Endothelial cell of umbilical vein (primary cell): ENCODE measurements at regions not wholly inside any gene's neighbourhood (a gene's known extent, or its start where the extent isn't known, plus 50 kb on each side); places are given as distances from the start of the nearest gene placed in this dataset.

ENCODE experiments used
- BruUV-seq: library from RNA; stranded (reverse); fragments of 400-500 nt; replicated peaks from 2 replicates; lab custom pipeline; 2021; lab: Mats Ljungman, UMichigan
- CTCF ChIA-PET: fragments of 300-600, 350-600 bp; sonication (Branson Sonifier 250); formaldehyde crosslinking; loops from one replicate; lab custom pipeline; 2021; ENCODE audit warnings: antibody characterized with exemption, inconsistent platforms; lab: Charles Lee
- POLR2A ChIA-PET: fragments of 300-600, 350-600 bp; sonication (Branson Sonifier 250); formaldehyde crosslinking; loops from one replicate; lab custom pipeline; 2021; ENCODE audit warnings: antibody characterized with exemption, inconsistent platforms; lab: Charles Lee
- DNase-seq: peaks from one replicate; pipeline ENCODE4 v3.0.0-alpha.2; 2011; ENCODE audit warnings: low read depth, low spot score
- FAIRE-seq: peaks from 2 replicates; lab custom pipeline; 2011; peaks lifted over from hg19 to GRCh38; lab: Jason Lieb, UNC
- H2AFZ ChIP-seq: 2 replicates; pipeline ENCODE4 v1.6.0; 2012; ENCODE audit warnings: low read depth, low read length, control low read depth, inconsistent platforms
- H3K27ac ChIP-seq: 2 replicates; pipeline ENCODE4 v1.5.1; 2011; ENCODE audit warnings: low read depth, mild to moderate bottlenecking, control low read depth, low read length, moderate library complexity; ENCODE audit not compliant: insufficient read depth
- H3K27me3 ChIP-seq, 2 experiments: 2 replicates each; pipeline versions ENCODE4 v1.6.0 to v1.6.1; 2011; ENCODE audit warnings: low read length in 2 of 2, mixed read lengths in 1 of 2; ENCODE audit not compliant: control insufficient read depth in 2 of 2, insufficient read depth in 2 of 2
- H3K36me3 ChIP-seq, 2 experiments: 2 replicates in 1 of 2; 3 replicates in 1 of 2; pipeline ENCODE4 v1.5.1; 2011; ENCODE audit warnings: low read length in 2 of 2, mild to moderate bottlenecking in 1 of 2, moderate library complexity in 1 of 2; ENCODE audit not compliant: control insufficient read depth in 2 of 2, insufficient read depth in 2 of 2; ENCODE audit errors: extremely low read depth in 1 of 2
- H3K4me1 ChIP-seq: 3 replicates; pipeline ENCODE4 v1.5.1; 2011; ENCODE audit warnings: mild to moderate bottlenecking, low read length; ENCODE audit not compliant: control insufficient read depth, insufficient read depth; ENCODE audit errors: extremely low read depth
- H3K4me2 ChIP-seq: 2 replicates; pipeline ENCODE4 v1.6.1; 2011; ENCODE audit warnings: low read length, control low read depth, mixed read lengths; ENCODE audit not compliant: insufficient read depth
- H3K4me3 ChIP-seq, 3 experiments: fragments of 200-600 bp in 1 of 3; sonication (generic), shearing (Covaris generic) in 1 of 3; replicated peaks in 1 of 3; 2 replicates each; pipeline ENCODE4 v1.5.1; 2011 to 2016; ENCODE audit warnings: control low read depth in 3 of 3, low read length in 3 of 3, mild to moderate bottlenecking in 2 of 3, inconsistent platforms in 1 of 3, low read depth in 1 of 3, moderate library complexity in 1 of 3; ENCODE audit not compliant: insufficient read depth in 1 of 3
- H3K79me2 ChIP-seq: 2 replicates; pipeline ENCODE4 v1.6.0; 2012; ENCODE audit warnings: low read length, inconsistent platforms; ENCODE audit not compliant: control insufficient read depth, insufficient read depth
- H3K9ac ChIP-seq: replicated peaks from 2 replicates; pipeline ENCODE3; 2011; ENCODE audit warnings: low read length, control low read depth; ENCODE audit not compliant: insufficient read depth; ENCODE audit errors: extremely low read depth
- H3K9me1 ChIP-seq: replicated peaks from 3 replicates; pipeline ENCODE4 v1.6.0; 2011; ENCODE audit warnings: mild to moderate bottlenecking, low read length; ENCODE audit not compliant: control insufficient read depth, insufficient read depth; ENCODE audit errors: extremely low read depth
- H3K9me3 ChIP-seq: replicated peaks from 2 replicates; pipeline ENCODE4 v1.5.1; 2012; ENCODE audit warnings: low read length, inconsistent platforms; ENCODE audit not compliant: control insufficient read depth, insufficient read depth
- H4K20me1 ChIP-seq: replicated peaks from 2 replicates; pipeline ENCODE3; 2011; ENCODE audit warnings: mild to moderate bottlenecking, low read length; ENCODE audit not compliant: control insufficient read depth, insufficient read depth; ENCODE audit errors: extremely low read depth
- EZH2 ChIP-seq: IDR thresholded peaks from 2 replicates; pipeline ENCODE4 v1.6.1; 2012; ENCODE audit warnings: borderline replicate concordance, low read depth, mild to moderate bottlenecking, moderate library complexity, low read length, inconsistent platforms; ENCODE audit not compliant: severe bottlenecking
- FOS ChIP-seq: IDR thresholded peaks from 2 replicates; pipeline ENCODE4 v1.6.1; 2011; ENCODE audit warnings: mild to moderate bottlenecking, low read length, moderate library complexity, borderline replicate concordance; ENCODE audit not compliant: insufficient read depth
- GATA2 ChIP-seq: IDR thresholded peaks from 2 replicates; pipeline ENCODE4 v1.7.0; 2011; ENCODE audit warnings: low read depth, mild to moderate bottlenecking, moderate library complexity, mixed read lengths, low read length; ENCODE audit not compliant: insufficient read length, insufficient read depth
- JUN ChIP-seq: IDR thresholded peaks from 2 replicates; pipeline ENCODE4 v1.6.1; 2011; ENCODE audit warnings: borderline replicate concordance, low read depth; ENCODE audit not compliant: insufficient read length, insufficient read depth
- MYC ChIP-seq: IDR thresholded peaks from one replicate; pipeline ENCODE4 v1.6.1; 2011; ENCODE audit warnings: mild to moderate bottlenecking, low read depth, low read length
- POLR2A ChIP-seq: IDR thresholded peaks from 2 replicates; pipeline ENCODE4 v1.6.1; 2012; ENCODE audit warnings: low read depth, mild to moderate bottlenecking, control low read depth, low read length
- POLR2AphosphoS5 ChIP-seq: IDR thresholded peaks from 2 replicates; pipeline ENCODE4 v1.6.1; 2012; ENCODE audit warnings: low read depth, mild to moderate bottlenecking, control low read depth, low read length, moderate library complexity; ENCODE audit not compliant: insufficient read depth
- dilution Hi-C: fragments of 300-500 bp; cut with MboI; formaldehyde crosslinking; loops from one replicate; pipeline ENCODE4 v1.15.0; 2019; ENCODE audit warnings: low sequenced_read_pairs; ENCODE audit not compliant: extremely low pct_ligation_motif_present
- intact Hi-C: fragments of 100-400 bp; cut with micrococcal nuclease; formaldehyde crosslinking; loops from one replicate; pipeline ENCODE4 v1.10.0; 2022
- TF ChIP-seq, protein P1 (sequence below), 2 donors: IDR thresholded peaks; 1 replicate in 1 of 2; 2 replicates in 1 of 2; pipeline ENCODE4 v1.5.1; 2011; ENCODE audit warnings: low read length in 2 of 2, mild to moderate bottlenecking in 2 of 2, moderate library complexity in 2 of 2, control low read depth in 1 of 2, inconsistent platforms in 1 of 2, low read depth in 1 of 2; ENCODE audit not compliant: insufficient read depth in 1 of 2; ENCODE audit errors: extremely low read depth in 1 of 2
- TF ChIP-seq, protein P2 (sequence below): IDR thresholded peaks from 2 replicates; pipeline ENCODE4 v1.6.1; 2011; ENCODE audit not compliant: insufficient read depth, insufficient read length

GRCh38 chr1:192265516-192266173, 51.1 kb upstream of the RGS21 start:
- H3K27ac ChIP-seq, result no peak overlapping the region
- no peak overlapping the region for H3K9ac ChIP-seq
- no TSS peak for BruUV-seq
- H3K36me3 ChIP-seq, result no peaks in the 10 kb centered on the region
- no peak for FAIRE-seq
- H3K4me2 ChIP-seq, result no peak overlapping the region
- H3K4me1 ChIP-seq, result peaks cover 23% of the 10 kb centered on the region
- no peaks in the 10 kb centered on the region for H4K20me1 ChIP-seq
- no peaks in the 10 kb centered on the region for H3K27me3 ChIP-seq
- H2AFZ ChIP-seq, result no peak overlapping the region
- TF ChIP-seq MYC, result no peak
- TF ChIP-seq JUN, result no peak
- TF ChIP-seq, protein P1, sequence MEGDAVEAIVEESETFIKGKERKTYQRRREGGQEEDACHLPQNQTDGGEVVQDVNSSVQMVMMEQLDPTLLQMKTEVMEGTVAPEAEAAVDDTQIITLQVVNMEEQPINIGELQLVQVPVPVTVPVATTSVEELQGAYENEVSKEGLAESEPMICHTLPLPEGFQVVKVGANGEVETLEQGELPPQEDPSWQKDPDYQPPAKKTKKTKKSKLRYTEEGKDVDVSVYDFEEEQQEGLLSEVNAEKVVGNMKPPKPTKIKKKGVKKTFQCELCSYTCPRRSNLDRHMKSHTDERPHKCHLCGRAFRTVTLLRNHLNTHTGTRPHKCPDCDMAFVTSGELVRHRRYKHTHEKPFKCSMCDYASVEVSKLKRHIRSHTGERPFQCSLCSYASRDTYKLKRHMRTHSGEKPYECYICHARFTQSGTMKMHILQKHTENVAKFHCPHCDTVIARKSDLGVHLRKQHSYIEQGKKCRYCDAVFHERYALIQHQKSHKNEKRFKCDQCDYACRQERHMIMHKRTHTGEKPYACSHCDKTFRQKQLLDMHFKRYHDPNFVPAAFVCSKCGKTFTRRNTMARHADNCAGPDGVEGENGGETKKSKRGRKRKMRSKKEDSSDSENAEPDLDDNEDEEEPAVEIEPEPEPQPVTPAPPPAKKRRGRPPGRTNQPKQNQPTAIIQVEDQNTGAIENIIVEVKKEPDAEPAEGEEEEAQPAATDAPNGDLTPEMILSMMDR (IDR thresholded peaks at IDR 0.05; ENCODE audit: extremely low read depth in 1 of 2, insufficient read depth in 1 of 2, low read depth in 1 of 2, low read length in 2 of 2), result no peak
- no peak for TF ChIP-seq GATA2
- no peak for TF ChIP-seq EZH2
- TF ChIP-seq, protein P2, sequence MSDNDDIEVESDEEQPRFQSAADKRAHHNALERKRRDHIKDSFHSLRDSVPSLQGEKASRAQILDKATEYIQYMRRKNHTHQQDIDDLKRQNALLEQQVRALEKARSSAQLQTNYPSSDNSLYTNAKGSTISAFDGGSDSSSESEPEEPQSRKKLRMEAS, result no peak
- TF ChIP-seq POLR2AphosphoS5, result no peak
- no peak for TF ChIP-seq POLR2A
- TF ChIP-seq FOS, result no peak
- DNase-seq, result no peak
- no peaks in the 10 kb centered on the region for H3K79me2 ChIP-seq
- H3K4me3 ChIP-seq, result no peak overlapping the region
- intact Hi-C loops, result no loop called here
- no peaks in the 10 kb centered on the region for H3K9me1 ChIP-seq
- ChIA-PET POLR2A (no interaction called here), CTCF (no interaction called here)
- dilution Hi-C loops, result no loop called here
- no peaks in the 10 kb centered on the region for H3K9me3 ChIP-seq
